ENCODE measurements at regions not wholly inside any gene's neighbourhood (a gene's known extent, or its start where the extent isn't known, plus 50 kb on each side); places are given as distances from the start of the nearest gene placed in this dataset.

DNA sequence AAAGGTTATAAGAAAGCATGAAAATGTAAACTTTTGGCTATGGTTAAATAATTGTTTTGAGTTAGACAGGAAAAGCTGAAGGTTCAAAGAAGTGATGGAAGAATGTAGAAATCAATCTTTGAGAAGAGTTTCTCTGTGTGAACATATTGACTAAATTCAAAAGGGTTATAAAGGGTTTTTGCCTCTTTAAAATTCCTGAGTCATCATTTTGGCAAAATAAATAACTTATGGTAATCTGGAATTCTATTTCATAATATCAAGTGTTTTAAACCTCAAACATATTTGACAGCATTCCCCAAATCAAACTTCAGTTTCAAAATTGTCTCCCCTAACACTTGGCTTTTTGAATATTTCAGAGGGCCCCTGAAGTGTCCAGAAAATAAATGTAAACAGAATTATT is 60.6 kb upstream of the SPINK5 start:
- DNase-seq (no peak), ATAC-seq (ENCODE audit: poor library complexity) (no peak)
- Mint-ChIP-seq H3K27me3 (no peaks in the 10 kb centered on the region), H3K4me1 (ENCODE audit: low read depth) (no peaks in the 10 kb centered on the region), H3K4me3 (no peak overlapping the region), H3K27ac (no peak overlapping the region), H3K9me3 (peaks cover 22% of the 10 kb centered on the region), H3K36me3 (ENCODE audit: low read depth) (peaks cover 7% of the 10 kb centered on the region)
- TF ChIP-seq, protein P1, sequence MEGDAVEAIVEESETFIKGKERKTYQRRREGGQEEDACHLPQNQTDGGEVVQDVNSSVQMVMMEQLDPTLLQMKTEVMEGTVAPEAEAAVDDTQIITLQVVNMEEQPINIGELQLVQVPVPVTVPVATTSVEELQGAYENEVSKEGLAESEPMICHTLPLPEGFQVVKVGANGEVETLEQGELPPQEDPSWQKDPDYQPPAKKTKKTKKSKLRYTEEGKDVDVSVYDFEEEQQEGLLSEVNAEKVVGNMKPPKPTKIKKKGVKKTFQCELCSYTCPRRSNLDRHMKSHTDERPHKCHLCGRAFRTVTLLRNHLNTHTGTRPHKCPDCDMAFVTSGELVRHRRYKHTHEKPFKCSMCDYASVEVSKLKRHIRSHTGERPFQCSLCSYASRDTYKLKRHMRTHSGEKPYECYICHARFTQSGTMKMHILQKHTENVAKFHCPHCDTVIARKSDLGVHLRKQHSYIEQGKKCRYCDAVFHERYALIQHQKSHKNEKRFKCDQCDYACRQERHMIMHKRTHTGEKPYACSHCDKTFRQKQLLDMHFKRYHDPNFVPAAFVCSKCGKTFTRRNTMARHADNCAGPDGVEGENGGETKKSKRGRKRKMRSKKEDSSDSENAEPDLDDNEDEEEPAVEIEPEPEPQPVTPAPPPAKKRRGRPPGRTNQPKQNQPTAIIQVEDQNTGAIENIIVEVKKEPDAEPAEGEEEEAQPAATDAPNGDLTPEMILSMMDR (IDR thresholded peaks at IDR 0.05): no peak
- CTCF ChIA-PET: no interaction called here
- Histone ChIP-seq H3K4me3 (ENCODE audit: low read length) (no peak overlapping the region), H3K27ac (ENCODE audit: low read depth in 1 of 2, low read length in 2 of 2) (no peak overlapping the region), H3K36me3 (ENCODE audit: insufficient read depth, low read length) (no peaks in the 10 kb centered on the region), H3K9me3 (ENCODE audit: control insufficient read depth in 1 of 2, insufficient read depth in 1 of 2, low read length in 2 of 2) (peaks cover 15 to 17% of the 10 kb centered on the region in 2 experiments), H3K4me1 (ENCODE audit: insufficient read depth, low read length) (no peaks in the 10 kb centered on the region), H3K27me3 (ENCODE audit: control insufficient read depth in 1 of 2, insufficient read depth in 2 of 2, low read length in 2 of 2) (no peaks in the 10 kb centered on the region)
- POLR2A ChIA-PET: no interaction called here
- intact Hi-C loops (cut with DNase I, micrococcal nuclease): no loop called here

DNA sequence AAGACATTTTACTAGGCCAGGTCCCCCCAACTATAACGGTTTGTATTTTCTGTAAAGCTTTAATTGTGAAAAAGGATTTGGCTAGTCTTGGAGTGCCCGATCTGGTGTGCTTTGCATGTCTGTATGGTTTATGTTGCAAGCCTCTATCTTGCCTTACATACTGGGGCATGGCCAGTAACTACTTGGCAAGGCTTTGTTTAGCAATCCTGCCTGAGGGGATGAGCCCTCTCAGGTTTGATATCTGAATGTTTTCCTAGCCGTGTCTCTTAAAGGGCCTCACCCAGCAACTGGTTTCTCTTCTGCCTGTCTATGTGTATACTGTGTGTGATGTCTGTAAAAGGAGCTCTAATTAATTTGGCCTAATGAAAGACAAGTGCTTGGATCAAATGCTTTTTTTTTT is 61.3 kb upstream of the SPINK5 start:
- TF ChIP-seq, protein P1 (IDR thresholded peaks at IDR 0.05): no peak
- peaks cover 7% of the 10 kb centered on the region for H3K36me3 Mint-ChIP-seq (ENCODE audit: low read depth)
- Histone ChIP-seq H3K4me1 (ENCODE audit: insufficient read depth, low read length) (no peaks in the 10 kb centered on the region), H3K36me3 (ENCODE audit: insufficient read depth, low read length) (no peaks in the 10 kb centered on the region), H3K27me3 (ENCODE audit: control insufficient read depth in 1 of 2, insufficient read depth in 2 of 2, low read length in 2 of 2) (no peaks in the 10 kb centered on the region), H3K4me3 (ENCODE audit: low read length) (no peak overlapping the region), H3K27ac (ENCODE audit: low read depth in 1 of 2, low read length in 2 of 2) (no peak overlapping the region), H3K9me3 (ENCODE audit: control insufficient read depth in 1 of 2, insufficient read depth in 1 of 2, low read length in 2 of 2) (peaks cover 15 to 17% of the 10 kb centered on the region in 2 experiments)
- H3K4me1 Mint-ChIP-seq (ENCODE audit: low read depth): no peaks in the 10 kb centered on the region
- ChIA-PET POLR2A (no interaction called here), CTCF (no interaction called here)
- ATAC-seq (ENCODE audit: poor library complexity) (no peak), DNase-seq (no peak)
- no peaks in the 10 kb centered on the region for H3K27me3 Mint-ChIP-seq
- intact Hi-C loops (cut with DNase I, micrococcal nuclease): no loop called here
- H3K4me3 Mint-ChIP-seq: no peak overlapping the region
- no peak overlapping the region for H3K27ac Mint-ChIP-seq
- H3K9me3 Mint-ChIP-seq: peaks cover 22% of the 10 kb centered on the region

DNA sequence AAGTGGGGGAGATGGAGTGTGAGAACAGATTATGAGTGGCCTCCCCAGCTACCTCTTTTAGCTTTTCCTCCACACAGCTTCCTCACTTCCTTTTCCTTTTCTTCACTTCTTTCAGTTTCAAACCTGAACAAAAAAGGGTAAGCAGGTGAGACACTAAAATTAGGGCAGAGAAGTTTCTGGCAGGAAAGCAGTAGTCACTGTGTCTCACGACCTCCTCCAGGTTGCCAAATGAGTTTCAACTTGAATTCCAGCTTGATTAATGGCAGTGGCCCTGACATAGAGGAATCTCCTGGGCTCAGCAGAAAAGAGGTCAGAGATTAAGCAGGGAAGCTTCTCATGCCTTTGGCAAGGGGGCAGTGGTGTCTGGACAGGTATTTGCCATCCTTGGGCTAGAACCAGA is 63.7 kb upstream of the SPINK5 start:
- no peak overlapping the region for H3K4me3 Mint-ChIP-seq

More for the DNA sequence above, 63.7 kb upstream of the SPINK5 start:
- H3K36me3 ChIP-seq (ENCODE audit: insufficient read depth, low read length): no peaks in the 10 kb centered on the region
- H3K27me3 ChIP-seq (ENCODE audit: control insufficient read depth in 1 of 2, insufficient read depth in 2 of 2, low read length in 2 of 2): no peaks in the 10 kb centered on the region
- no peak overlapping the region for H3K27ac Mint-ChIP-seq
- H3K27ac ChIP-seq (ENCODE audit: low read depth in 1 of 2, low read length in 2 of 2): no peak overlapping the region
- H3K36me3 Mint-ChIP-seq (ENCODE audit: low read depth): peaks cover 7% of the 10 kb centered on the region
- no peak overlapping the region for H3K4me3 ChIP-seq (ENCODE audit: low read length)
- intact Hi-C loops (cut with DNase I, micrococcal nuclease): no loop called here
- POLR2A ChIA-PET: no interaction called here
- H3K9me3 ChIP-seq (ENCODE audit: control insufficient read depth in 1 of 2, insufficient read depth in 1 of 2, low read length in 2 of 2): peaks cover 17 to 18% of the 10 kb centered on the region in 2 experiments
- TF ChIP-seq, protein P1 (IDR thresholded peaks at IDR 0.05): no peak
- no peak for DNase-seq
- H3K4me1 ChIP-seq (ENCODE audit: insufficient read depth, low read length): no peaks in the 10 kb centered on the region
- peaks cover 22% of the 10 kb centered on the region for H3K9me3 Mint-ChIP-seq
- no peak for ATAC-seq (ENCODE audit: poor library complexity)
- H3K27me3 Mint-ChIP-seq: no peaks in the 10 kb centered on the region
- no peaks in the 10 kb centered on the region for H3K4me1 Mint-ChIP-seq (ENCODE audit: low read depth)
- CTCF ChIA-PET: no interaction called here

Data from CD4-positive, alpha-beta T cell (primary cell).